ENCODE measurements at regions not wholly inside any gene's neighbourhood (a gene's known extent, or its start where the extent isn't known, plus 50 kb on each side); places are given as distances from the start of the nearest gene placed in this dataset.

- intact Hi-C loops (cut with micrococcal nuclease) = no loop called here
Measured at GRCh38 chr6:167766986-167767714, 59.6 kb upstream of the AFDN start.

GRCh38 chr6:167767715-167768107 lies 59.0 kb upstream of the AFDN start:
- H3K9me3 Mint-ChIP-seq = no peaks in the 10 kb centered on the region
- H3K36me3 Mint-ChIP-seq (ENCODE audit: low read depth) = no peaks in the 10 kb centered on the region
- peaks cover 9% of the 10 kb centered on the region for H3K27me3 Mint-ChIP-seq
- no peaks in the 10 kb centered on the region for H3K4me1 Mint-ChIP-seq
- no peak overlapping the region for H3K27ac Mint-ChIP-seq
- intact Hi-C loops (cut with micrococcal nuclease) = no loop called here
- no peak for DNase-seq
- H3K4me3 Mint-ChIP-seq = no peak overlapping the region

More at GRCh38 chr6:167766986-167767714, 59.6 kb upstream of the AFDN start:
- Mint-ChIP-seq H3K27me3 (peaks cover 9% of the 10 kb centered on the region), H3K27ac (no peak overlapping the region), H3K36me3 (ENCODE audit: low read depth) (no peaks in the 10 kb centered on the region), H3K4me3 (no peak overlapping the region), H3K9me3 (no peaks in the 10 kb centered on the region), H3K4me1 (no peaks in the 10 kb centered on the region)
- DNase-seq = no peak

- no peaks in the 10 kb centered on the region for H3K36me3 Mint-ChIP-seq (ENCODE audit: low read depth)
- DNase-seq = no peak
- intact Hi-C loops (cut with micrococcal nuclease) = no loop called here
- no peak overlapping the region for H3K27ac Mint-ChIP-seq
- no peaks in the 10 kb centered on the region for H3K9me3 Mint-ChIP-seq
- H3K27me3 Mint-ChIP-seq = peaks cover 11% of the 10 kb centered on the region
- no peaks in the 10 kb centered on the region for H3K4me1 Mint-ChIP-seq
- no peak overlapping the region for H3K4me3 Mint-ChIP-seq
Measured at GRCh38 chr6:167768471-167769215, 58.1 kb upstream of the AFDN start.

GRCh38 chr6:167769408-167770190 lies 57.1 kb upstream of the AFDN start:
- H3K4me1 Mint-ChIP-seq = no peaks in the 10 kb centered on the region
- no peak for DNase-seq
- H3K9me3 Mint-ChIP-seq = no peaks in the 10 kb centered on the region
- intact Hi-C loops (cut with micrococcal nuclease) = no loop called here
- no peak overlapping the region for H3K27ac Mint-ChIP-seq
- peaks cover 10% of the 10 kb centered on the region for H3K27me3 Mint-ChIP-seq
- no peaks in the 10 kb centered on the region for H3K36me3 Mint-ChIP-seq (ENCODE audit: low read depth)
- no peak overlapping the region for H3K4me3 Mint-ChIP-seq

- DNase-seq = no peak
- Mint-ChIP-seq H3K27ac (no peak overlapping the region), H3K36me3 (ENCODE audit: low read depth) (no peaks in the 10 kb centered on the region), H3K4me1 (no peaks in the 10 kb centered on the region), H3K27me3 (peaks cover 10% of the 10 kb centered on the region), H3K4me3 (no peak overlapping the region), H3K9me3 (no peaks in the 10 kb centered on the region)
- intact Hi-C loops (cut with micrococcal nuclease) = no loop called here
Measured at GRCh38 chr6:167770291-167770955, 56.3 kb upstream of the AFDN start.

GRCh38 chr6:167774881-167775280 lies 51.8 kb upstream of the AFDN start:
- Mint-ChIP-seq H3K36me3 (ENCODE audit: low read depth) (no peaks in the 10 kb centered on the region), H3K27ac (no peak overlapping the region), H3K4me3 (no peak overlapping the region), H3K9me3 (no peaks in the 10 kb centered on the region), H3K27me3 (peaks cover 10% of the 10 kb centered on the region), H3K4me1 (no peaks in the 10 kb centered on the region)
- DNase-seq = no peak
- intact Hi-C loops (cut with micrococcal nuclease) = no loop called here

- intact Hi-C loops (cut with micrococcal nuclease) = no loop called here
- Mint-ChIP-seq H3K4me3 (no peak overlapping the region), H3K9me3 (no peaks in the 10 kb centered on the region), H3K27me3 (peaks cover 9% of the 10 kb centered on the region), H3K36me3 (ENCODE audit: low read depth) (no peaks in the 10 kb centered on the region), H3K27ac (no peak overlapping the region), H3K4me1 (no peaks in the 10 kb centered on the region)
- DNase-seq = no peak
Measured at GRCh38 chr6:167776906-167777627, 49.6 kb upstream of the AFDN start.

All from activated CD4-positive, alpha-beta T cell treated with anti-CD3 and anti-CD28 coated beads, Interleukin-2, amount 10 ng/mL, durations not matched to agents 24 days and 14 days (primary cell).